ENCODE measurements at regions not wholly inside any gene's neighbourhood (a gene's known extent, or its start where the extent isn't known, plus 50 kb on each side); places are given as distances from the start of the nearest gene placed in this dataset.

DNA sequence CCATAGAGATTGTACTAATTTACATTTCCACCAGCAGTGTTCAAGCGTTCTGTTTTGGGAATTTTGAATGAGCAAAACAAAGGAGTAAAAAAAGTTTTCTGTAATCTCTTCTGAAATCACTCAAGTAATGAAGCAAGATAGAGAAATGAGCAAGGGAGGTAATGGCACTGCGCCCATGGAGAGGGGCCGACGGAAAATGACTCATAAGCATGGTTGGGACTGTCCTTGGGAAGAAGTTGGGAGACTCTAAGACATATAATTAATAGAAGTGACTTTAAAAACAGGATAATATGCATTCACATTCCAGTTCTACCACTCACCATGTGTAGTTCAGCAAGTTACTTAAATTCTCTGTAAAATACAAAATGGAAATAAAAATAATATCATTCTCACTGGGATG is 62.5 kb upstream of the C5orf46 start:
- intact Hi-C loops (cut with DNase I), result no loop called here
- ATAC-seq (ENCODE audit: poor library complexity) (no peak), DNase-seq (no peak)

DNA sequence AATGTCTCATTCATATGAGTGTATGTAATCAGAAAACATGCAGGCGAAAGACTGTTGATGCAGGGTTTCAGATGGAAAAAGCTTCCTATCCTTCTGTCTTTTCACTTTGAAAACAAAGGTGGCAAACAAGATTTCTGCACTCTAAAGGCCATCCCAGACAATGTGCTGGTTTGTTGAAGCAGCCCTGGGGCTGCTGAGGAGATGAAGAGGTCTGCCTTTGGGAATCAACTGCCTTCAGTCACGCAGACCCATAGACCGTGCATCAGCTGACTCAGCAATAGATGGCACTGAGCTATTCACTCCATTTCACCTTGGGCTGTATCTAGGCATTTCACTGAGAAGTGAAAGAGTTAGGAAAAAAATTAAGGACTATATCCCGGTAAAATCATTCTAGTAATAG is 60.5 kb upstream of the C5orf46 start:
- ATAC-seq (ENCODE audit: poor library complexity) (no peak), DNase-seq (no peak)
- intact Hi-C loops (cut with DNase I), result no loop called here

DNA sequence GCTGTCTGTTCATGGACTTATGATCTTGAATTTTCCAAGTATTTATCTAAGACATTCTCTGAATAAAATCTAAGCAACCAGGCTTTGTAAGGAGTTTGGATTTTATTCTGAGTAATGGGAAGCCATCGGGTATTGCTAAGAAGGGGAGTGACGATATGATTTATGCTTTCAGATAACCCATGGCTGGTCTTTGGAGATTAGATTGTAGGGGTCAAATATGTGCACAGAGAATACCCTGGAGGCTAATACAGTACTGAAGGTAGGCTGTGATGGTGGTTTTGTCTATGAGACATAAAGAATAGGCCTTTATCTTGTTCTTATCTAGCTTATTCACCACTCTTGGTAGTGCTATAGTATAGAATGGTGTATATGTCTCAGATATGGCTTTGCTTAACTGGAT is 60.0 kb upstream of the C5orf46 start:
- DNase-seq (no peak), ATAC-seq (ENCODE audit: poor library complexity) (no peak)
- intact Hi-C loops (cut with DNase I), result no loop called here

- intact Hi-C loops (cut with DNase I), result no loop called here
- DNase-seq (no peak), ATAC-seq (ENCODE audit: poor library complexity) (no peak)
Observed at GRCh38 chr5:147965715-147966114, 59.4 kb upstream of the C5orf46 start.

- ATAC-seq (ENCODE audit: poor library complexity) (peak; percentile 68), DNase-seq (no peak)
- intact Hi-C loops (cut with DNase I), result no loop called here
Observed at GRCh38 chr5:147963948-147964693, 57.8 kb upstream of the C5orf46 start.

GRCh38 chr5:147963436-147963835 is 57.1 kb upstream of the C5orf46 start:
- no peak for ATAC-seq (ENCODE audit: poor library complexity)
- DNase-seq, result no peak
- intact Hi-C loops (cut with DNase I), result no loop called here

DNA sequence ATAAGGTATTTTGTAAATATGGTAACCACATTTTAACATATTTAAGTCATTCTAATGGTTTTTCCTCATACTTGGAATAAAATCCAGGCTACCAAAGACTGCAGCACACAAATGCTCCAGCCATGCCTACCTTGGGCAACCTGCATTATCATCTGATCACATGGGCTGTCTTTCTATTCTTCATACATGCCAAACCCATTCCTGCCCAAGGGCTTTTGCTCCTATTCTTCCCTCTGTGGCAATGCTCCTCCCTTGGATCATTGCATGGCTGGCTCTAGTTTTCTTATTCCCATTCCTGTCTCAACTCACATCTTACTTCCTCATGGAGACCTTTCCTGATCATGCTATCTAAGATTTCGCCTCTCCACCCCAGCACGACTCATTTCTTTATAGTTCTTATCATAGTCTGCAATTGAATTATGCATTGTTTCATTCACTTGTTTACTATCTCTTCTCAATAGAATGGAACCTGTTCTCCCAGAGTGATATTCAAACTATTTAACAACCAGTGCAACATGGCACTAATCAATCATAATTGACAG is 54.9 kb upstream of the C5orf46 start:
- ATAC-seq (ENCODE audit: poor library complexity) (no peak), DNase-seq (no peak)
- intact Hi-C loops (cut with DNase I), result no loop called here

DNA sequence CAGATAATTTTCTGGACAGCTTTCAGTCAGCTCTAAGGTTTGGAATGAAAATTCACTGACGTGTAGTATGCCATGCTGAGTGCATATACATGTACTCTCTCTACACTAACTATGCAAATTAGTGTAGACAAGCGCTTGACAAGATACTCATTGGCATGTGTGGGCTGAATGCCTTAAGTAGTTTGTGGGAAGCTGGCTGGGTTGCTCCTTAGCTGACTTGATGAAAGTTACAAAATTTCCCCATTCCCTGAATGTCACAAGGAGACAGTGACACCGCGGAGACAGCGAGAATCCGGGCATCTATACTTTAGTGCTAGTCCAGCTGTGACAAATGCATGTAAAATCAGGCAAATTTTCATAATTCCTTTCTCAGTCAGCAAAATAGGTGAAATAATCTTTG is 51.6 kb upstream of the C5orf46 start:
- DNase-seq, result no peak
- intact Hi-C loops (cut with DNase I), result no loop called here
- ATAC-seq (ENCODE audit: poor library complexity), result no peak

DNA sequence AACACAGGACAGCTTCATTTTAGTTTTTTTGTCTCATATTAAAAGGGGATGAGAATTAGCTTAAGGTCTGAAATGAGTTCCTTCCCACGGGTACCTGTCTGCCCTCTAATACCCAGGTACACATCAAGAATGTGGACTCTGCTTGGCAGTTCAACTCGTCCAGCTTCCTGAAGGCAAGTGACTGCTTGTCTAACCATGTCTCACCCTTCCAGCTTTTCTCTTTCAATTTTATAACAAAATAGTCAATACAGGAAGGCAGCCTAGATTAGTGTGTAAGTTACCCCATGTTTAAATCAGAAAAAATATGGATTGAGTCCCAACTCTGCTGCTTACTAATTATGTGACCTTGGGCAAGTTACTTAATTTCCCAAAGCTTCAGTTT is 50.5 kb upstream of the C5orf46 start:
- intact Hi-C loops (cut with DNase I), result no loop called here
- DNase-seq (no peak), ATAC-seq (ENCODE audit: poor library complexity) (no peak)

DNA sequence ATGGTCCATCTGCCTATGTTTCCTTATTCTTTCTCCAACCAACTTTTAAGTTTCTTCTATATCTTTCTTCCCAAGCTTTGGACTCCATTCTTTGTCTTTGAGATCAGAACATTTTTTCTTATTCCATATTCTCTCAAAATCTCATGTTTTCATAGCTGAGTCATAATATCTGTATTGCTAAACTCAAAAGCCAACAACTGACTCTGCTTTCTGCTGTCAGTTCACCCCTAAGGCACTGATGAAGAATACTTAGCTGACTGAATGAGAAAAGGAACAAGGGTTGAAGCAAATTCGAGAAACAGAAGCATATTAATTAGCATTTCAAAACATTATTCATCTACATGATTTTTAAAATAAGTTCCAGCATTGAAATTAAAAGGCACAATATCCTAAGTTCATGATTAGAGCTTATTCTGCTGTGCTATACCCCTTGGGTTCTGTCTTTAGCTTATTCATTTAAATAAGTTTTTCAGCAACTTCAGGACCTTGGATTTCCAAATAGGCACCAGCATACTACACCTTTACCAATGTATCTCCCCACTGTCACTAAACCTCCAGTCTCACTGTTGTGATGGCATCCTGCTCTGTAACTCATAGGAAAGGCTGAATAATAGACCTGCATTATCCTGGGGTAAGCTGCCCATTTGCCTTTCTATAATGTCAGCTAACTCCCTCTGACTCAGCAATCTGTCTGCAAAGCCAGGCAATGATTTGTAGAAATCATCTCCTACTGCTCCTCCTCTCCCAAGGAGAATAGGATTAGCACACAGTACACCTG is 49.9 kb upstream of the C5orf46 start:
- ATAC-seq (ENCODE audit: poor library complexity) (no peak), DNase-seq (no peak)
- intact Hi-C loops (cut with DNase I), result no loop called here
